LNCAP (cell line): ENCODE measurements at regions not wholly inside any gene's neighbourhood (a gene's known extent, or its start where the extent isn't known, plus 50 kb on each side); places are given as distances from the start of the nearest gene placed in this dataset.

Experiments
- TF ChIP-seq, protein P1 (sequence below): fragments of 450-650 bp; IDR thresholded peaks from 2 replicates; pipeline ENCODE4 v1.5.1; 2017; ENCODE audit warnings: mild to moderate bottlenecking

DNA sequence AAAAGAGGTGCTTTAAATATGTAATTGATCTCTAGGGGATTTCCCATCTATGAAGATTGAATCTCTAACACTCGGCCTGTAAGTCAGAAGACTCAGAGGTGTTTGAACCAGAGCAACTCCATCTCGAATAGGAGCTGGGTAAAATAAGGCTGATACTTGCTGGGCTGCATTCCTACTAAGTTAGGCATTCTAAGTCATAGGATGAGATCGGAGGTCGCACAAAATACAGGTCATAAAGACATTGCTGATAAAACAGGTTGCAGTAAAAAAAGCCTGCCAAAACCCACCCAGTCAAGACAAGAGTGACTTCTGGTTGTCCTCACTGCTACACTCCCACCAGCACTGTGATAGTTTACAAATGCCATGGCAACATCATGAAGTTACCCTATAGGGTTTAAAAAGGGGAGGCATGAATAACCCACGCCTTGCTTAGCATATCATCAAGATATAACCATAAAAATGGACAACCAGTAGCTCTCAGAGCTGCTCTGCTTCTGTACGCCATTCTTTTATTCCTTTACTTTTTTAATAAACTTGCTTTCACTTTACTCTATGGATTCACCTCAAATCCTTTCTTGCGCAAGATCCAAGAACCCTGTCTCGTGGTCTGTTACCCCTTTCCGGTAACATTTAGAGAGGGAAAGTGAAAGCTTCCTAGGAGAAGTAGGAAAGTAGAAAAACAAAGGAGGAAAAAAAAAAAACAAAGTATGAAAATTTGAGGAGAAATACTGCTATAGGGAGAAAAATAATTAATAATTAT is 129.7 kb upstream of the PHACTR1 start:
- TF ChIP-seq, protein P1, sequence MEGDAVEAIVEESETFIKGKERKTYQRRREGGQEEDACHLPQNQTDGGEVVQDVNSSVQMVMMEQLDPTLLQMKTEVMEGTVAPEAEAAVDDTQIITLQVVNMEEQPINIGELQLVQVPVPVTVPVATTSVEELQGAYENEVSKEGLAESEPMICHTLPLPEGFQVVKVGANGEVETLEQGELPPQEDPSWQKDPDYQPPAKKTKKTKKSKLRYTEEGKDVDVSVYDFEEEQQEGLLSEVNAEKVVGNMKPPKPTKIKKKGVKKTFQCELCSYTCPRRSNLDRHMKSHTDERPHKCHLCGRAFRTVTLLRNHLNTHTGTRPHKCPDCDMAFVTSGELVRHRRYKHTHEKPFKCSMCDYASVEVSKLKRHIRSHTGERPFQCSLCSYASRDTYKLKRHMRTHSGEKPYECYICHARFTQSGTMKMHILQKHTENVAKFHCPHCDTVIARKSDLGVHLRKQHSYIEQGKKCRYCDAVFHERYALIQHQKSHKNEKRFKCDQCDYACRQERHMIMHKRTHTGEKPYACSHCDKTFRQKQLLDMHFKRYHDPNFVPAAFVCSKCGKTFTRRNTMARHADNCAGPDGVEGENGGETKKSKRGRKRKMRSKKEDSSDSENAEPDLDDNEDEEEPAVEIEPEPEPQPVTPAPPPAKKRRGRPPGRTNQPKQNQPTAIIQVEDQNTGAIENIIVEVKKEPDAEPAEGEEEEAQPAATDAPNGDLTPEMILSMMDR = no peak

DNA sequence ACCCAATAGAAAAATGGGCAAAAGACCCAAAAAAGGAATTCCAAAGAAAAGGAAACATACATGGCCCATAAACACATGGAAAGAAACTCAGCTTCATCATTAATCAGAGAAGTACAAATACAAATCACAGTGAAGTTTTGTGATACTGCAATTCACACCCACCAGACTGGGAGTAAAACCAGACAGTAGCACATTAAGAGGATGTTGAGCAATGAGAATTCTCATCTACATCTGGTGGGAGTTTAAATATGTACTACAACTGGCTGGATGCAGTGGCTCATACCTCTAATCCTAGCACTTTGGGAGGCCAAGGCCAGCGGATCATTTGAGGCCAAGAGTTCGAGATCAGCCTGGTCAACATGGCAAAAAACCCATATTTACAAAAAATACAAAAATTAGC is 125.7 kb upstream of the PHACTR1 start:
- TF ChIP-seq, protein P1 = no peak

DNA sequence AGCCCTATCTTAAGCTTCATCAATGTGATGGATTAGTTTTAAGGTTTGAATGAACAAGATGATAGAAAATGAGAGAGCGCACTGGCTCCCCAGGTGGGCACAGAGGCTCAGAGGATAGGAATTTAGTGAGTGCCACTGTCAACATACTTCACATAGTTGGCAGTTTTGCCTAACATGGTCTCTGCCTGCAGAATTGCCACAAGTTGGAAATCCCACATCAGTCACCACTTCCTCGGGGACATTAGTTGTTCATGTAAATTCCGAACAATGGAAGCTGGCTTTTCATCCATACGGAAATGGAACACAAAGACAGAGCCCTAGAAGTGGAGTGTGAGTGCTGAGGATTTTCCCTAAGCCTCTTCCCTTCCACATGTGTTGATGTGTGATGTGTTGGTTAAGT is 123.9 kb upstream of the PHACTR1 start:
- TF ChIP-seq, protein P1 = no peak

GRCh38 chr6:12593771-12594529 is 122.6 kb upstream of the PHACTR1 start:
- TF ChIP-seq, protein P1 = no peak

- TF ChIP-seq, protein P1 = no peak
These were observed 122.1 kb upstream of the PHACTR1 start for GRCh38 chr6:12594530-12594893.

DNA sequence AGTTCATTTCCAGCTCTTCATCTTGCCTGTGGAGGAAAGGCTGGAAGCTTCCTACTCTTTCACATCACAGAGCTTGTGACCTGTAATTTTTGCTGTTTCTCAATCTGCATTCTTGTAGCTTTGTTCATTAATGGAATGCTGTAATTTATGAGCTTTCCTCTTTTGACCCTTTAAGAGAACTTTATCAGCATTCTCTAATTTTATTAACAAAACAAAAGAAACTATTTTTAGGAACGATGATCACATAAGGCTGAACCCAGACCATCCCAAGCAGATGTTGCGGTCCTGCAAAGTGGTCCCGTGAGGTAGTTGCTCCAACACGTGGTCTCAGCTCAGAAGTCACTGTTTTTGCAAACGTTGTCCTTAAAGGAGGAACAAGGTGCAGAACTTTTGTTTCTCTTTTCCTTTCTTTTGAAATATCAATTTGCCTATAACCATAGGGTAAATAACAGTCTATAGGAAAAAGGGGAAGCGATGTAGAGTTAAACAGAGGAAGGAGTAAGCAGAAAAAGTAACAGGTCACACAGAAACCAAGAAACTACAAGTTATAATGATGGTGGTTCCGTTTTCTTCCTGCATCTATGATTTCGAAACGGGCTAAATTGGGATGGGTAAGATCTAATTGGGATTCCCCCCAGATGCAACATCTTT is 121.3 kb upstream of the PHACTR1 start:
- TF ChIP-seq, protein P1 = no peak

DNA sequence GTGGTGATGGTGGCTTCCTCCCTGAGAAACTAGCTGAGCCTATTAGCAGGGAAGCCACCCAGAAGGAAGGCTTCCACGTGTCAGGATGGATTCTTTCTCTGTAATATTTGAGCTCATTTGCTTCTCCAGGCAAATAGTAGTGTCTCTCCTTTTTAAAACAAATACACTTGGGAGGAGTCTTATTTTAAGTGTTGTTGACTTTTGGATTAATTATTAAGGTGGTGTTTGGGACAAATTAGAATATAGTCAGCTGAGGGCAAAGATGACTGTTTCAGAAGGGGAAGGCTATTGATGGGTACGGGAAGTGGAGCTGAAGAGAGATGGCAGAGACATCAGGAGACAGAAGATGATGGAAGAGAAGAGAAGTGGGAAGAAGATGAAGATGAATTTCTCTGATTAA is 119.8 kb upstream of the PHACTR1 start:
- TF ChIP-seq, protein P1 = no peak
